ENCODE measurements at regions not wholly inside any gene's neighbourhood (a gene's known extent, or its start where the extent isn't known, plus 50 kb on each side); places are given as distances from the start of the nearest gene placed in this dataset.

DNA sequence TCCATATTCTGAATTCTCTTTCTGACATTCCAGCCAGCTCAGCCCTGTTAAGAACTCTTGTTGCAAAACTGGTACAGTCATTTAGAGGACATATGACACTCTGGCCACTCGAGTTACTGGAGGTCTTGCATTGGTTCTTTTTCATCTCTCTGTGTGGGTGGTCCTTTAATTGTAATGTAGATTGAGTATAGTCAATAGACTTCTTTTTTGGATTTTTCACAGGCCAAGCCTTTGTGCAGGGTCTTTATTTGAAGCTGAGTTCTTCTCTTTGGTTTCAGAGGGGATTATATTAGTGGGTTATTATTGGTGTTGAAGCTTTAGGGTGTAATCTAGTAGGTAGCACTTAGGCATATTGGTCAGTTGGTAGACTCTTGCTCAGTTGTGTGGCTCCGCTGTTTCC, 118.0 kb upstream of the GIMD1 start:
- Mint-ChIP-seq H3K27ac (ENCODE audit: unreplicated experiment) (no peak overlapping the region), H3K27me3 (ENCODE audit: low read depth, unreplicated experiment) (no peaks in the 10 kb centered on the region)
- TF ChIP-seq EZH2 (IDR thresholded peaks at IDR 0.05; ENCODE audit: insufficient read depth, low read length) (no peak), CTCF (IDR thresholded peaks at IDR 0.05; ENCODE audit: insufficient read depth, low read depth, low read length) (no peak)

GRCh38 chr4:106481801-106482200, 113.2 kb upstream of the GIMD1 start:
- FAIRE-seq (no peak), DNase-seq (ENCODE audit: low read depth) (no peak)
- H3K27ac ChIP-seq (ENCODE audit: low read depth, low read length), result no peak overlapping the region
- no peaks in the 10 kb centered on the region for H3K9me3 ChIP-seq (ENCODE audit: insufficient read depth, low read depth, low read length)
- H3K79me2 ChIP-seq (ENCODE audit: insufficient read depth, low read length), result no peaks in the 10 kb centered on the region
- H4K20me1 ChIP-seq (ENCODE audit: insufficient read depth, low read length), result no peaks in the 10 kb centered on the region
- no peak overlapping the region for H3K27ac Mint-ChIP-seq (ENCODE audit: unreplicated experiment)
- H3K9me3 Mint-ChIP-seq (ENCODE audit: unreplicated experiment), result no peaks in the 10 kb centered on the region
- no peaks in the 10 kb centered on the region for H3K4me1 ChIP-seq (ENCODE audit: insufficient read depth, low read length)
- no peaks in the 10 kb centered on the region for H3K27me3 ChIP-seq (ENCODE audit: insufficient read depth, low read length)
- H3K27me3 Mint-ChIP-seq (ENCODE audit: low read depth, unreplicated experiment), result no peaks in the 10 kb centered on the region
- no peak overlapping the region for H2AFZ ChIP-seq (ENCODE audit: low read depth, low read length)
- TF ChIP-seq EZH2 (IDR thresholded peaks at IDR 0.05; ENCODE audit: insufficient read depth, low read length) (no peak), CTCF (IDR thresholded peaks at IDR 0.05; ENCODE audit: insufficient read depth, low read depth, low read length) (no peak)
- no peaks in the 10 kb centered on the region for H3K36me3 ChIP-seq (ENCODE audit: insufficient read depth, low read length)
- H3K4me1 Mint-ChIP-seq (ENCODE audit: low read depth, unreplicated experiment), result no peaks in the 10 kb centered on the region
- H3K9ac ChIP-seq (ENCODE audit: low read length), result no peak overlapping the region
- no peaks in the 10 kb centered on the region for H3K36me3 Mint-ChIP-seq (ENCODE audit: low read depth, unreplicated experiment)
- H3K4me3 ChIP-seq (ENCODE audit: insufficient read depth, low read depth, low read length), result no peak overlapping the region
- no peak overlapping the region for H3K4me2 ChIP-seq (ENCODE audit: low read length)
- H3K4me3 Mint-ChIP-seq (ENCODE audit: unreplicated experiment), result no peak overlapping the region

More for the DNA sequence above, 118.0 kb upstream of the GIMD1 start:
- no peak for FAIRE-seq
- no peak overlapping the region for H3K4me3 ChIP-seq (ENCODE audit: insufficient read depth, low read depth, low read length)
- H3K36me3 ChIP-seq (ENCODE audit: insufficient read depth, low read length), result no peaks in the 10 kb centered on the region
- no peaks in the 10 kb centered on the region for H3K4me1 Mint-ChIP-seq (ENCODE audit: low read depth, unreplicated experiment)
- H3K9me3 ChIP-seq (ENCODE audit: insufficient read depth, low read depth, low read length), result no peaks in the 10 kb centered on the region
- H3K4me1 ChIP-seq (ENCODE audit: insufficient read depth, low read length), result no peaks in the 10 kb centered on the region
- no peaks in the 10 kb centered on the region for H4K20me1 ChIP-seq (ENCODE audit: insufficient read depth, low read length)
- H3K79me2 ChIP-seq (ENCODE audit: insufficient read depth, low read length), result no peaks in the 10 kb centered on the region
- H3K27me3 ChIP-seq (ENCODE audit: insufficient read depth, low read length), result no peaks in the 10 kb centered on the region
- no peak overlapping the region for H3K4me2 ChIP-seq (ENCODE audit: low read length)
- no peak overlapping the region for H3K4me3 Mint-ChIP-seq (ENCODE audit: unreplicated experiment)
- no peak overlapping the region for H2AFZ ChIP-seq (ENCODE audit: low read depth, low read length)
- H3K27ac ChIP-seq (ENCODE audit: low read depth, low read length), result no peak overlapping the region
- no peak overlapping the region for H3K9ac ChIP-seq (ENCODE audit: low read length)
- no peaks in the 10 kb centered on the region for H3K36me3 Mint-ChIP-seq (ENCODE audit: low read depth, unreplicated experiment)
- H3K9me3 Mint-ChIP-seq (ENCODE audit: unreplicated experiment), result peaks cover 8% of the 10 kb centered on the region
- no peak for DNase-seq (ENCODE audit: low read depth)

- H3K79me2 ChIP-seq (ENCODE audit: insufficient read depth, low read length), result no peaks in the 10 kb centered on the region
- no peaks in the 10 kb centered on the region for H3K27me3 ChIP-seq (ENCODE audit: insufficient read depth, low read length)
- Mint-ChIP-seq H3K36me3 (ENCODE audit: low read depth, unreplicated experiment) (no peaks in the 10 kb centered on the region), H3K4me3 (ENCODE audit: unreplicated experiment) (no peak overlapping the region), H3K4me1 (ENCODE audit: low read depth, unreplicated experiment) (no peaks in the 10 kb centered on the region), H3K27me3 (ENCODE audit: low read depth, unreplicated experiment) (no peaks in the 10 kb centered on the region), H3K9me3 (ENCODE audit: unreplicated experiment) (no peaks in the 10 kb centered on the region), H3K27ac (ENCODE audit: unreplicated experiment) (no peak overlapping the region)
- FAIRE-seq (no peak), DNase-seq (ENCODE audit: low read depth) (no peak)
- no peak overlapping the region for H3K4me2 ChIP-seq (ENCODE audit: low read length)
- no peaks in the 10 kb centered on the region for H3K36me3 ChIP-seq (ENCODE audit: insufficient read depth, low read length)
- no peak overlapping the region for H3K4me3 ChIP-seq (ENCODE audit: insufficient read depth, low read depth, low read length)
- H3K9ac ChIP-seq (ENCODE audit: low read length), result no peak overlapping the region
- H3K9me3 ChIP-seq (ENCODE audit: insufficient read depth, low read depth, low read length), result no peaks in the 10 kb centered on the region
- no peaks in the 10 kb centered on the region for H4K20me1 ChIP-seq (ENCODE audit: insufficient read depth, low read length)
- H3K4me1 ChIP-seq (ENCODE audit: insufficient read depth, low read length), result no peaks in the 10 kb centered on the region
- no peak overlapping the region for H3K27ac ChIP-seq (ENCODE audit: low read depth, low read length)
- no peak overlapping the region for H2AFZ ChIP-seq (ENCODE audit: low read depth, low read length)
- TF ChIP-seq CTCF (IDR thresholded peaks at IDR 0.05; ENCODE audit: insufficient read depth, low read depth, low read length) (no peak), EZH2 (IDR thresholded peaks at IDR 0.05; ENCODE audit: insufficient read depth, low read length) (no peak)
Observed at GRCh38 chr4:106478152-106478551, 109.6 kb upstream of the GIMD1 start.

Measured in astrocyte (in vitro differentiated cells and primary cell).